Mesenchymal stem cell (in vitro differentiated cells and primary cell): ENCODE measurements at regions not wholly inside any gene's neighbourhood (a gene's known extent, or its start where the extent isn't known, plus 50 kb on each side); places are given as distances from the start of the nearest gene placed in this dataset.
A peak's percentile ranks its signal among the peaks of the same experiment; 100 is the strongest.

Source experiments
- DNase-seq: peaks from one replicate; pipeline ENCODE4 v3.0.0-alpha.2; 2013
- H2AFZ ChIP-seq: one replicate; pipeline ENCODE4 v1.6.1; 2013; ENCODE audit warnings: low read depth, mild to moderate bottlenecking, control low read depth, inconsistent platforms, low read length, moderate library complexity
- H2AK5ac ChIP-seq: 2 replicates; pipeline ENCODE4 v1.6.1; 2013; ENCODE audit warnings: low read length, moderate library complexity, mild to moderate bottlenecking, inconsistent platforms; ENCODE audit not compliant: severe bottlenecking
- H2BK120ac ChIP-seq: one replicate; pipeline ENCODE4 v1.6.1; 2013; ENCODE audit warnings: low read depth, mild to moderate bottlenecking, inconsistent platforms, low read length, moderate library complexity
- H2BK12ac ChIP-seq, 2 experiments: one replicate each; pipeline ENCODE4 v1.6.1; 2013; ENCODE audit warnings: inconsistent platforms in 2 of 2, low read length in 2 of 2, mild to moderate bottlenecking in 2 of 2, moderate library complexity in 2 of 2, control low read depth in 1 of 2
- H2BK15ac ChIP-seq: one replicate; pipeline ENCODE4 v1.6.1; 2013; ENCODE audit warnings: mild to moderate bottlenecking, low read depth, inconsistent platforms; ENCODE audit not compliant: poor library complexity, severe bottlenecking
- H2BK5ac ChIP-seq: 2 replicates; pipeline ENCODE4 v1.6.1; 2013; ENCODE audit warnings: low read depth, mild to moderate bottlenecking, low read length, control low read depth, inconsistent platforms; ENCODE audit not compliant: poor library complexity, severe bottlenecking
- H3K14ac ChIP-seq, 2 experiments: one replicate each; pipeline ENCODE4 v1.6.1; 2013; ENCODE audit warnings: inconsistent platforms in 2 of 2, low read length in 2 of 2, control low read depth in 1 of 2, mild to moderate bottlenecking in 1 of 2, moderate library complexity in 1 of 2
- H3K18ac ChIP-seq, 2 experiments: one replicate each; pipeline ENCODE4 v1.6.1; 2013; ENCODE audit warnings: inconsistent platforms in 2 of 2, low read length in 2 of 2, control low read depth in 1 of 2, low read depth in 1 of 2, mild to moderate bottlenecking in 1 of 2
- H3K23ac ChIP-seq, 2 experiments: one replicate each; pipeline ENCODE4 v1.6.1; 2013; ENCODE audit warnings: inconsistent platforms in 2 of 2, low read length in 2 of 2, mild to moderate bottlenecking in 2 of 2, moderate library complexity in 2 of 2, control low read depth in 1 of 2
- H3K27ac ChIP-seq: 2 replicates; pipeline ENCODE4 v1.5.1; 2013; ENCODE audit warnings: mild to moderate bottlenecking, moderate library complexity, low read length, control low read depth, inconsistent platforms; ENCODE audit not compliant: poor library complexity, severe bottlenecking
- H3K27me3 ChIP-seq, 2 experiments: 2 replicates each; pipeline versions ENCODE4 v1.6.1 to v1.7.0; 2013; ENCODE audit warnings: low read length in 2 of 2, mild to moderate bottlenecking in 2 of 2, moderate library complexity in 2 of 2, control low read depth in 1 of 2, inconsistent platforms in 1 of 2; ENCODE audit not compliant: control insufficient read depth in 1 of 2, insufficient read depth in 1 of 2
- H3K36me3 ChIP-seq, 2 experiments: 2 replicates each; pipeline versions ENCODE4 v1.6.1 to v1.7.0; 2013; ENCODE audit warnings: low read length in 2 of 2, control low read depth in 1 of 2, inconsistent platforms in 1 of 2, low read depth in 1 of 2, mild to moderate bottlenecking in 1 of 2; ENCODE audit not compliant: insufficient read depth in 2 of 2, control insufficient read depth in 1 of 2
- H3K4ac ChIP-seq, 2 experiments: one replicate each; pipeline ENCODE4 v1.6.1; 2013; ENCODE audit warnings: inconsistent platforms in 2 of 2, low read length in 2 of 2, mild to moderate bottlenecking in 2 of 2, moderate library complexity in 2 of 2, control low read depth in 1 of 2, low read depth in 1 of 2
- H3K4me1 ChIP-seq: 2 replicates; pipeline ENCODE4 v1.6.1; 2013; ENCODE audit warnings: low read depth, low read length, control low read depth; ENCODE audit not compliant: control insufficient read depth, insufficient read depth
- H3K4me2 ChIP-seq: 2 replicates; pipeline ENCODE4 v1.6.1; 2013; ENCODE audit warnings: low read length, mild to moderate bottlenecking, inconsistent platforms; ENCODE audit not compliant: poor library complexity, severe bottlenecking
- H3K4me3 ChIP-seq, 2 experiments: 2 replicates each; pipeline versions ENCODE4 v1.5.1 to v1.7.0; 2013; ENCODE audit warnings: low read length in 2 of 2, mild to moderate bottlenecking in 2 of 2, control low read depth in 1 of 2, low read depth in 1 of 2; ENCODE audit not compliant: insufficient read depth in 1 of 2
- H3K79me1 ChIP-seq: replicated peaks from 2 replicates; pipeline ENCODE4 v1.6.1; 2013; ENCODE audit warnings: mild to moderate bottlenecking, control low read depth, low read length, inconsistent platforms; ENCODE audit not compliant: poor library complexity, severe bottlenecking
- H3K9ac ChIP-seq: 2 replicates; pipeline ENCODE4 v1.7.0; 2013; ENCODE audit warnings: mild to moderate bottlenecking, low read length, moderate library complexity
- H3K9me3 ChIP-seq: 2 replicates; pipeline ENCODE4 v1.7.0; 2013; ENCODE audit warnings: mild to moderate bottlenecking, low read length; ENCODE audit not compliant: control insufficient read depth
- H4K8ac ChIP-seq: one replicate; pipeline ENCODE4 v1.6.1; 2013; ENCODE audit warnings: inconsistent platforms, mild to moderate bottlenecking, low read length, moderate library complexity
- H4K91ac ChIP-seq: one replicate; pipeline ENCODE4 v1.6.1; 2013; ENCODE audit warnings: mild to moderate bottlenecking, low read length, inconsistent platforms
- WGBS: methylation state at CpG from one replicate; pipeline ENCODE4 v1.1.7; 2013; ENCODE audit warnings: mixed read lengths; 5-methylcytosine and 5-hydroxymethylcytosine counted together

DNA sequence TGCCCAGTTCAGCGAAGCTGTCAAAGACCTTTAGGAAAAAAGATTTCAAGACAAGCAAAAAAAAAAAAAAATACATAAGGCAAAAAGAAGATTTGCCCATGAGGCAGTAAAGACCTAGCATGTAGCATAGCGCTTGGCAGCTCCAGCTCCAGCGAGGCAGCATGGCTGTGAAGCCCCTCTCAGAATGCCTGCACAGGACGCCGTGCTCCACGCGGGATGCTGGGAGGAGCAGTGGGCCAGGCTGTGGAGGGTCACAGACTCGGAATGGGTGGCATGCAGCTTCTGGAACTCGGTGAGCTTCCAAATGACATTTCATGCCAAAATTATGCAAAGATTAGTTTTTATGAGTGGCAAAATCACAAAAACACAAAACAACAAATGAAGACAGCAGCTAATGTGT, 267.3 kb downstream of the ZNF516 start:
- Histone ChIP-seq H3K36me3 (no peaks in the 10 kb centered on the region), H3K27me3 (no peaks in the 10 kb centered on the region), H2AFZ (no peak overlapping the region), H2BK120ac (no peak overlapping the region), H3K4ac (no peak overlapping the region), H2BK15ac (no peak overlapping the region), H2AK5ac (no peak overlapping the region), H3K79me1 (no peaks in the 10 kb centered on the region), H3K23ac (no peak overlapping the region), H4K8ac (no peak overlapping the region), H3K18ac (no peak overlapping the region), H3K9ac (no peak overlapping the region), H3K4me1 (peaks cover 2% of the 10 kb centered on the region), H4K91ac (no peak overlapping the region), H3K4me3 (no peak overlapping the region), H3K9me3 (no peaks in the 10 kb centered on the region), H2BK5ac (no peak overlapping the region), H3K14ac (no peak overlapping the region), H3K4me2 (no peak overlapping the region), H3K27ac (no peak overlapping the region), H2BK12ac (no peak overlapping the region)
- 75% methylated on average over 9 of the region's 9 CpGs for WGBS
- no peak for DNase-seq

DNA sequence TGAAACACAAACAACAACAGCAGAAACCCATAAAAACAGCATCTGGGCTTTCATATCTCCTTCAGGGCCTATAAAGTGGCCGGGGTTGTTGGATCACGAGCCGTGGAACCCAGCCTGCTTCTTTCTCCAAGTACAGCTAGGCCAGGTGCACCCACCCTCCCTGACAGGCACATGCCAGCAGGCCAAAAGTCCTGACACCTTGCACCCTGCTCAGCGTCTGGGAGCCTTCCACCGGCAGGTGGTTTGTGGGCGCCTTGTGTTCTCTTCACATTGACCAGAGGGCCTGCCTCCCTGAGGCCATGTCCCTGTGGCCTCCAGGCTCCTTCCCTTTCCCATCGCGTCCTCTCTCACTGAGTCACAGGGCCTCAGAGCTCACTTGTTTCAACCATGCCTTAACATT, 271.6 kb downstream of the ZNF516 start:
- Histone ChIP-seq H3K18ac (no peak overlapping the region), H2BK120ac (no peak overlapping the region), H4K91ac (no peak overlapping the region), H3K14ac (no peak overlapping the region), H3K9me3 (no peaks in the 10 kb centered on the region), H3K4me1 (no peaks in the 10 kb centered on the region), H3K23ac (no peak overlapping the region), H3K79me1 (no peaks in the 10 kb centered on the region), H3K4ac (no peak overlapping the region), H3K4me3 (peak overlapping the region in 1 of 2 experiments; percentile 16), H4K8ac (no peak overlapping the region), H2BK15ac (no peak overlapping the region), H2BK5ac (no peak overlapping the region), H2BK12ac (no peak overlapping the region), H3K9ac (no peak overlapping the region), H2AFZ (no peak overlapping the region), H3K36me3 (no peaks in the 10 kb centered on the region), H3K27me3 (no peaks in the 10 kb centered on the region), H2AK5ac (no peak overlapping the region), H3K4me2 (no peak overlapping the region), H3K27ac (no peak overlapping the region)
- WGBS, result 88% methylated on average over 8 of the region's 8 CpGs
- no peak for DNase-seq

GRCh38 chr18:76219023-76219422, 276.0 kb downstream of the ZNF516 start:
- Histone ChIP-seq H4K8ac (no peak overlapping the region), H3K14ac (no peak overlapping the region), H3K23ac (no peak overlapping the region), H3K9ac (no peak overlapping the region), H3K79me1 (no peaks in the 10 kb centered on the region), H2BK12ac (no peak overlapping the region), H3K4me1 (no peaks in the 10 kb centered on the region), H3K36me3 (no peaks in the 10 kb centered on the region), H3K27me3 (no peaks in the 10 kb centered on the region), H2AFZ (no peak overlapping the region), H2BK5ac (no peak overlapping the region), H3K18ac (no peak overlapping the region), H2BK120ac (no peak overlapping the region), H2AK5ac (no peak overlapping the region), H2BK15ac (no peak overlapping the region), H3K4ac (no peak overlapping the region), H3K9me3 (no peaks in the 10 kb centered on the region), H3K27ac (no peak overlapping the region), H4K91ac (no peak overlapping the region), H3K4me2 (no peak overlapping the region), H3K4me3 (no peak overlapping the region)
- WGBS, result 97% methylated on average over 3 of the region's 8 CpGs
- no peak for DNase-seq

GRCh38 chr18:76216096-76216495, 278.9 kb downstream of the ZNF516 start:
- no peak overlapping the region for H2BK120ac ChIP-seq
- no peak overlapping the region for H2BK15ac ChIP-seq
- no peak overlapping the region for H2BK5ac ChIP-seq
- no peak overlapping the region for H4K8ac ChIP-seq
- no peak overlapping the region for H3K27ac ChIP-seq
- no peaks in the 10 kb centered on the region for H3K4me1 ChIP-seq
- no peak overlapping the region for H3K18ac ChIP-seq
- H3K79me1 ChIP-seq, result no peaks in the 10 kb centered on the region
- H3K4ac ChIP-seq, result no peak overlapping the region
- H3K14ac ChIP-seq, result no peak overlapping the region
- WGBS, result 75% methylated on average over 1 of the region's 1 CpG
- no peaks in the 10 kb centered on the region for H3K9me3 ChIP-seq
- H3K27me3 ChIP-seq, result no peaks in the 10 kb centered on the region
- no peak for DNase-seq
- no peak overlapping the region for H3K4me2 ChIP-seq
- H2BK12ac ChIP-seq, result no peak overlapping the region
- H3K36me3 ChIP-seq, result no peaks in the 10 kb centered on the region
- H3K4me3 ChIP-seq, result no peak overlapping the region
- H4K91ac ChIP-seq, result no peak overlapping the region
- H3K9ac ChIP-seq, result no peak overlapping the region
- H3K23ac ChIP-seq, result no peak overlapping the region
- no peak overlapping the region for H2AFZ ChIP-seq
- H2AK5ac ChIP-seq, result no peak overlapping the region
